H1 (cell line): ENCODE measurements at regions not wholly inside any gene's neighbourhood (a gene's known extent, or its start where the extent isn't known, plus 50 kb on each side); places are given as distances from the start of the nearest gene placed in this dataset.

Experiments used
- CTCF ChIA-PET: fragments of 300-600 bp; sonication (Branson Sonifier 250); formaldehyde crosslinking; loops from one replicate; lab custom pipeline; 2021; ENCODE audit not compliant: partially characterized antibody; lab: Charles Lee
- POLR2A ChIA-PET: fragments of 300-600 bp; sonication (Branson Sonifier 250); formaldehyde crosslinking; loops from one replicate; lab custom pipeline; 2021; ENCODE audit warnings: inconsistent platforms; ENCODE audit not compliant: partially characterized antibody; lab: Charles Lee
- DNase-seq, 2 experiments: peaks; one replicate each; pipeline versions ENCODE4 v3.0.0 to v3.0.0-alpha.2; 2010 to 2022; ENCODE audit warnings: low spot score in 2 of 2, low read depth in 1 of 2, mixed read lengths in 1 of 2
- FAIRE-seq: peaks from 2 replicates; lab custom pipeline; 2011; peaks lifted over from hg19 to GRCh38; lab: Jason Lieb, UNC
- H2AFZ ChIP-seq: 2 replicates; pipeline ENCODE4 v1.8.1; 2012; ENCODE audit warnings: low read length, inconsistent platforms
- H2AK5ac ChIP-seq: 2 replicates; pipeline ENCODE4 v1.6.1; 2013; ENCODE audit warnings: low read depth, low read length
- H2BK120ac ChIP-seq: replicated peaks from 2 replicates; pipeline ENCODE3; 2013; ENCODE audit warnings: low read depth, low read length, inconsistent platforms
- H2BK12ac ChIP-seq: 2 replicates; pipeline ENCODE4 v1.6.1; 2013; ENCODE audit warnings: low read depth, low read length
- H2BK15ac ChIP-seq: 2 replicates; pipeline ENCODE4 v1.6.1; 2013; ENCODE audit warnings: low read length
- H2BK20ac ChIP-seq: 2 replicates; pipeline ENCODE4 v1.6.1; 2013; ENCODE audit warnings: low read length
- H2BK5ac ChIP-seq: 2 replicates; pipeline ENCODE4 v1.6.1; 2013; ENCODE audit warnings: low read depth, low read length
- H3K14ac ChIP-seq: 2 replicates; pipeline ENCODE4 v1.6.1; 2013; ENCODE audit warnings: inconsistent platforms; ENCODE audit not compliant: insufficient read length
- H3K18ac ChIP-seq: 2 replicates; pipeline ENCODE4 v1.6.1; 2013; ENCODE audit warnings: low read length; ENCODE audit errors: extremely low read depth
- H3K23ac ChIP-seq: 2 replicates; pipeline ENCODE4 v1.6.1; 2013; ENCODE audit warnings: inconsistent platforms; ENCODE audit not compliant: insufficient read length
- H3K23me2 ChIP-seq: 2 replicates; pipeline ENCODE4 v1.6.1; 2013; ENCODE audit warnings: low read depth, low read length
- H3K27ac ChIP-seq: 2 replicates; pipeline ENCODE4 v1.6.1; 2011; ENCODE audit warnings: low read depth, low read length, inconsistent platforms
- H3K27me3 ChIP-seq, 4 experiments: replicated peaks in 1 of 4; 1 replicate in 1 of 4; 2 replicates in 3 of 4; pipeline versions ENCODE4 v1.6.1 to v1.8.1; 2011 to 2013; ENCODE audit warnings: low read length in 3 of 4, mild to moderate bottlenecking in 3 of 4, inconsistent platforms in 2 of 4, mixed read lengths in 2 of 4, moderate library complexity in 1 of 4; ENCODE audit not compliant: control insufficient read depth in 3 of 4, insufficient read depth in 3 of 4; ENCODE audit errors: extremely low read depth in 1 of 4
- H3K36me3 ChIP-seq, 4 experiments: 2 replicates each; pipeline versions ENCODE4 v1.6.1 to v1.8.1; 2011 to 2013; ENCODE audit warnings: mild to moderate bottlenecking in 4 of 4, low read length in 3 of 4, moderate library complexity in 2 of 4, control low read depth in 1 of 4, inconsistent platforms in 1 of 4; ENCODE audit not compliant: insufficient read depth in 4 of 4, control insufficient read depth in 2 of 4
- H3K4ac ChIP-seq: replicated peaks from 2 replicates; pipeline ENCODE3; 2013; ENCODE audit warnings: low read length, low read depth, mixed read lengths, inconsistent platforms; ENCODE audit not compliant: insufficient read length
- H3K4me1 ChIP-seq, 4 experiments: replicated peaks in 1 of 4; 1 replicate in 1 of 4; 2 replicates in 3 of 4; pipeline versions ENCODE4 v1.6.1 to v1.8.1; 2011 to 2013; ENCODE audit warnings: low read length in 3 of 4, inconsistent platforms in 2 of 4, mixed read lengths in 1 of 4; ENCODE audit not compliant: insufficient read depth in 4 of 4, control insufficient read depth in 3 of 4
- H3K4me2 ChIP-seq, 2 experiments: 2 replicates each; pipeline versions ENCODE4 v1.6.1 to v1.8.1; 2011 to 2013; ENCODE audit warnings: low read depth in 2 of 2, low read length in 2 of 2, control low read depth in 1 of 2, inconsistent platforms in 1 of 2, mild to moderate bottlenecking in 1 of 2; ENCODE audit not compliant: insufficient read depth in 1 of 2
- H3K4me3 ChIP-seq, 4 experiments: fragments of 200-600, 300-600 bp in 1 of 4; sonication (generic), shearing (Covaris generic), sonication (Bioruptor Twin) in 1 of 4; 2 replicates each; pipeline versions ENCODE4 v1.5.1 to v1.8.1; 2011 to 2016; ENCODE audit warnings: low read length in 4 of 4, low read depth in 3 of 4, control low read depth in 2 of 4, inconsistent platforms in 2 of 4, mild to moderate bottlenecking in 2 of 4, mixed read lengths in 1 of 4, moderate library complexity in 1 of 4; ENCODE audit not compliant: insufficient read depth in 2 of 4; ENCODE audit errors: extremely low read depth in 1 of 4
- H3K56ac ChIP-seq: replicated peaks from 2 replicates; pipeline ENCODE3; 2013; ENCODE audit warnings: low read depth, mild to moderate bottlenecking, mixed read lengths, low read length, inconsistent platforms; ENCODE audit not compliant: insufficient read length
- H3K79me1 ChIP-seq: 2 replicates; pipeline ENCODE4 v1.6.1; 2013; ENCODE audit warnings: low read depth, low read length, control low read depth
- H3K79me2 ChIP-seq, 2 experiments: 2 replicates each; pipeline versions ENCODE4 v1.6.1 to v1.8.1; 2012 to 2013; ENCODE audit warnings: low read length in 2 of 2, mild to moderate bottlenecking in 2 of 2, inconsistent platforms in 1 of 2; ENCODE audit not compliant: insufficient read depth in 2 of 2, control insufficient read depth in 1 of 2
- H3K9ac ChIP-seq, 4 experiments: replicated peaks in 1 of 4; 1 replicate in 1 of 4; 2 replicates in 3 of 4; pipeline versions ENCODE4 v1.6.1 to v1.8.1; 2011 to 2013; ENCODE audit warnings: low read depth in 3 of 4, low read length in 3 of 4, control low read depth in 2 of 4, mild to moderate bottlenecking in 2 of 4, moderate library complexity in 2 of 4, inconsistent platforms in 1 of 4; ENCODE audit errors: extremely low read depth in 1 of 4
- H3K9me3 ChIP-seq, 2 experiments: 2 replicates each; pipeline versions ENCODE4 v1.6.1 to v1.8.1; 2012 to 2013; ENCODE audit warnings: mild to moderate bottlenecking in 2 of 2, moderate library complexity in 2 of 2, control low read depth in 1 of 2, inconsistent platforms in 1 of 2, low read depth in 1 of 2, low read length in 1 of 2, mixed read lengths in 1 of 2; ENCODE audit not compliant: insufficient read depth in 2 of 2
- H4K20me1 ChIP-seq, 2 experiments: replicated peaks in 1 of 2; 2 replicates each; pipeline versions ENCODE3 to v1.8.1; 2011 to 2013; ENCODE audit warnings: inconsistent platforms in 2 of 2, low read length in 2 of 2, mild to moderate bottlenecking in 1 of 2; ENCODE audit not compliant: insufficient read depth in 2 of 2, control insufficient read depth in 1 of 2
- H4K5ac ChIP-seq: 2 replicates; pipeline ENCODE4 v1.6.1; 2013; ENCODE audit warnings: low read length, low read depth, mixed read lengths, inconsistent platforms; ENCODE audit not compliant: insufficient read length
- H4K8ac ChIP-seq: 2 replicates; pipeline ENCODE4 v1.8.0; 2013; ENCODE audit warnings: mild to moderate bottlenecking, moderate library complexity, low read length, inconsistent platforms; ENCODE audit not compliant: insufficient read depth; ENCODE audit errors: extremely low read depth
- H4K91ac ChIP-seq: replicated peaks from 2 replicates; pipeline ENCODE3; 2013; ENCODE audit warnings: low read length, mixed read lengths, inconsistent platforms; ENCODE audit not compliant: insufficient read length
- ASH2L ChIP-seq: fragments of 200-600, 300-600 bp; sonication (generic); IDR thresholded peaks from one replicate; pipeline ENCODE4 v1.7.1; 2017; ENCODE audit warnings: low read length
- CBX5 ChIP-seq: fragments of 300-800, 300-1000 bp; sonication (generic); IDR thresholded peaks from 2 replicates; pipeline ENCODE4 v1.7.1; 2016; ENCODE audit warnings: antibody characterized with exemption, low read length, low read depth
- CBX8 ChIP-seq: fragments of 300-800, 300-1000 bp; sonication (generic); IDR thresholded peaks from 2 replicates; pipeline ENCODE4 v1.7.1; 2016; ENCODE audit warnings: low read depth, low read length, borderline replicate concordance
- CEBPB ChIP-seq: IDR thresholded peaks from 2 replicates; pipeline ENCODE4 v1.6.1; 2012; ENCODE audit warnings: low read depth, low read length
- CHD1 ChIP-seq: IDR thresholded peaks from 2 replicates; pipeline ENCODE4 v1.6.1; 2012; ENCODE audit warnings: low read depth, low read length, improper control_type of control experiment
- CREB1 ChIP-seq: IDR thresholded peaks from 2 replicates; pipeline ENCODE4 v1.6.1; 2012; ENCODE audit warnings: inconsistent platforms
- GABPA ChIP-seq: IDR thresholded peaks from 2 replicates; pipeline ENCODE4 v1.6.1; 2011; ENCODE audit warnings: mild to moderate bottlenecking, low read length, moderate library complexity, borderline replicate concordance; ENCODE audit not compliant: insufficient read depth
- GTF2F1 ChIP-seq: IDR thresholded peaks from 2 replicates; pipeline ENCODE4 v1.6.1; 2012; ENCODE audit warnings: low read depth, low read length, improper control_type of control experiment, borderline replicate concordance
- JUN ChIP-seq: IDR thresholded peaks from 2 replicates; pipeline ENCODE4 v1.6.1; 2011; ENCODE audit warnings: low read depth, mild to moderate bottlenecking, improper control_type of control experiment, low read length
- KDM1A ChIP-seq: fragments of 200-600, 300-600 bp; sonication (generic); IDR thresholded peaks from 2 replicates; pipeline ENCODE4 v1.7.1; 2016; ENCODE audit warnings: mild to moderate bottlenecking, low read length, borderline replicate concordance
- POLR2A ChIP-seq, 2 experiments: IDR thresholded peaks; 1 replicate in 1 of 2; 2 replicates in 1 of 2; pipeline ENCODE4 v1.6.1; 2011; ENCODE audit warnings: low read depth in 2 of 2, low read length in 2 of 2, mild to moderate bottlenecking in 2 of 2; ENCODE audit errors: control extremely low read depth in 1 of 2
- SIN3A ChIP-seq, 2 experiments: IDR thresholded peaks in 1 of 2; conservative IDR thresholded peaks in 1 of 2; 2 replicates each; pipeline ENCODE4 v1.6.1; 2011 to 2012; ENCODE audit warnings: low read length in 2 of 2, improper control_type of control experiment in 1 of 2, low read depth in 1 of 2, mild to moderate bottlenecking in 1 of 2
- SIRT6 ChIP-seq: IDR thresholded peaks from one replicate; pipeline ENCODE4 v1.7.1; 2012; ENCODE audit warnings: low read length, inconsistent platforms
- SP1 ChIP-seq: IDR thresholded peaks from 2 replicates; pipeline ENCODE4 v1.6.1; 2011; ENCODE audit warnings: low read depth, low read length
- USF2 ChIP-seq: IDR thresholded peaks from 2 replicates; pipeline ENCODE4 v1.6.1; 2011; ENCODE audit warnings: low read length, improper control_type of control experiment
- WGBS, 2 experiments: shearing (Covaris generic) in 1 of 2; methylation state at CpG; one replicate each; pipeline versions ENCODE4 v1.1.6 to v1.1.7; 2013 to 2015; ENCODE audit warnings: low lambda C conversion rate in 2 of 2, mixed read lengths in 2 of 2, inconsistent platforms in 1 of 2, low coverage in 1 of 2, missing lambda C conversion rate in 1 of 2; ENCODE audit not compliant: insufficient replicate concordance in 2 of 2, insufficient coverage in 1 of 2, insufficient read length in 1 of 2; ENCODE audit errors: extremely low coverage in 1 of 2, missing lambda C conversion rate in 1 of 2; 5-methylcytosine and 5-hydroxymethylcytosine counted together

- no peaks in the 10 kb centered on the region for H3K23me2 ChIP-seq
- H2BK15ac ChIP-seq: no peak overlapping the region
- POLR2A ChIA-PET: interaction anchor here (1.3 kb wide), 1 partner anchor 9 kb away, joined by 3 read pairs; no protein-coding TSS in a partner anchor
- H3K79me2 ChIP-seq: no peaks in the 10 kb centered on the region
- no peak overlapping the region for H2BK12ac ChIP-seq
- no peak overlapping the region for H2BK5ac ChIP-seq
- H3K9ac ChIP-seq: no peak overlapping the region
- H2BK120ac ChIP-seq: no peak overlapping the region
- H4K91ac ChIP-seq: no peak overlapping the region
- no peak overlapping the region for H4K5ac ChIP-seq
- H3K56ac ChIP-seq: no peak overlapping the region
- H2AK5ac ChIP-seq: no peak overlapping the region
- WGBS, 2 experiments: 94% methylated on average over 2 of the region's 2 CpGs; no CpG with 5 or more reads in 1 of the 2 experiments
- peaks cover 0 to 2% (median 0%) of the 10 kb centered on the region in 4 experiments; a peak in 1 of 7 replicates for H3K4me1 ChIP-seq
- FAIRE-seq (no peak), DNase-seq (no peak)
- no peak overlapping the region for H3K18ac ChIP-seq
- no peaks in the 10 kb centered on the region for H4K20me1 ChIP-seq
- no peak overlapping the region for H3K23ac ChIP-seq
- H4K8ac ChIP-seq: no peak overlapping the region
- no peak overlapping the region for H3K14ac ChIP-seq
- H3K4ac ChIP-seq: no peak overlapping the region
- H3K9me3 ChIP-seq: no peaks in the 10 kb centered on the region
- H2BK20ac ChIP-seq: no peak overlapping the region
- H2AFZ ChIP-seq: no peak overlapping the region
- H3K4me2 ChIP-seq: no peak overlapping the region
- no peak overlapping the region for H3K27ac ChIP-seq
- no peaks in the 10 kb centered on the region for H3K36me3 ChIP-seq
- no peaks in the 10 kb centered on the region for H3K79me1 ChIP-seq
- CTCF ChIA-PET: interaction anchor here (0.8 to 1.6 kb wide), 2 partner anchors 33 to 259 kb away, joined by 3 to 4 read pairs; no protein-coding TSS in a partner anchor
- no peak overlapping the region for H3K4me3 ChIP-seq
- H3K27me3 ChIP-seq: peaks cover 0 to 1% (median 0%) of the 10 kb centered on the region in 4 experiments; a peak in 1 of 7 replicates
- no peak for TF ChIP-seq GTF2F1
- no peak for TF ChIP-seq USF2
- TF ChIP-seq CEBPB: no peak
- TF ChIP-seq JUN: no peak
- no peak for TF ChIP-seq CBX8
- no peak for TF ChIP-seq CREB1
- TF ChIP-seq KDM1A: no peak
- TF ChIP-seq GABPA: no peak
- TF ChIP-seq CHD1: no peak
- no peak for TF ChIP-seq CBX5
- no peak for TF ChIP-seq SIRT6
- no peak for TF ChIP-seq POLR2A (IDR thresholded peaks at IDR 0.05; ENCODE audit: control extremely low read depth in 1 of 2, low read depth in 2 of 2, low read length in 2 of 2)
- no peak for TF ChIP-seq SIN3A (conservative IDR thresholded peaks at IDR 0.05 in 1 of 2, IDR thresholded peaks at IDR 0.05 in 1 of 2; ENCODE audit: low read depth in 1 of 2, low read length in 2 of 2)
- no peak for TF ChIP-seq SP1
- no peak for TF ChIP-seq ASH2L
Measured at GRCh38 chr5:53378190-53378589, 102.2 kb upstream of the FST start.
